SU-DHL-6 (cell line): ENCODE measurements at regions not wholly inside any gene's neighbourhood (a gene's known extent, or its start where the extent isn't known, plus 50 kb on each side); places are given as distances from the start of the nearest gene placed in this dataset.
"Not testable (repeated sequence)": the region's sequence is repeated elsewhere in the genome, so short reads cannot be mapped to it uniquely, and the experiment has no call there.

ENCODE experiments used
- H2AFZ ChIP-seq: fragments of 200-600 bp; sonication (generic); 2 replicates; pipeline ENCODE4 v1.6.1; 2014; ENCODE audit warnings: low read depth, mild to moderate bottlenecking, moderate library complexity, mixed read lengths, antibody characterized with exemption, low read length; ENCODE audit not compliant: severe bottlenecking
- H3F3A ChIP-seq: fragments of 200-600 bp; shearing (Covaris generic); 2 replicates; pipeline ENCODE4 v1.6.0; 2016; ENCODE audit warnings: antibody characterized with exemption, mild to moderate bottlenecking; ENCODE audit not compliant: insufficient read depth
- H3K27ac ChIP-seq: fragments of 200-600 bp; sonication (generic); 2 replicates; pipeline ENCODE4 v1.5.1; 2016; ENCODE audit warnings: low read depth, mild to moderate bottlenecking, low read length, moderate library complexity, mixed read lengths
- H3K27me3 ChIP-seq: fragments of 200-600 bp; sonication (generic), shearing (Covaris generic); 2 replicates; pipeline ENCODE4 v1.6.0; 2014; ENCODE audit warnings: mild to moderate bottlenecking, low read length
- H3K36me3 ChIP-seq: fragments of 200-600 bp; sonication (generic); 2 replicates; pipeline ENCODE4 v1.6.1; 2014; ENCODE audit warnings: mild to moderate bottlenecking, low read length, mixed read lengths
- H3K4me2 ChIP-seq: fragments of 300-600, 200-600 bp; shearing (Covaris generic), sonication (generic); 2 replicates; pipeline ENCODE4 v1.6.0; 2014; ENCODE audit warnings: low read length, low read depth, mild to moderate bottlenecking; ENCODE audit not compliant: poor library complexity, severe bottlenecking
- H3K4me3 ChIP-seq: fragments of 200-600 bp; sonication (generic); 2 replicates; pipeline ENCODE4 v1.5.1; 2014; ENCODE audit warnings: antibody characterized with exemption, low read length, mild to moderate bottlenecking, mixed read lengths; ENCODE audit not compliant: insufficient read depth, poor library complexity, severe bottlenecking
- H3K79me2 ChIP-seq: fragments of 200-600 bp; sonication (generic); 2 replicates; pipeline ENCODE4 v1.6.1; 2014; ENCODE audit warnings: mild to moderate bottlenecking, low read length, moderate library complexity; ENCODE audit not compliant: insufficient read depth
- H3K9ac ChIP-seq: fragments of 200-600 bp; sonication (generic); 2 replicates; pipeline ENCODE4 v1.7.0; 2014; ENCODE audit warnings: mild to moderate bottlenecking, low read length
- H3K9me2 ChIP-seq: fragments of 200-600 bp; sonication (generic); replicated peaks from 2 replicates; pipeline ENCODE4 v1.6.1; 2014; ENCODE audit warnings: low read length; ENCODE audit not compliant: insufficient read depth
- H3K9me3 ChIP-seq: fragments of 200-600 bp; sonication (generic); 2 replicates; pipeline ENCODE4 v1.6.1; 2014; ENCODE audit warnings: low read length, mixed read lengths; ENCODE audit not compliant: insufficient read depth
- H4K20me1 ChIP-seq: fragments of 200-600 bp; sonication (generic); 2 replicates; pipeline ENCODE4 v1.6.1; 2014; ENCODE audit warnings: low read depth, mild to moderate bottlenecking, antibody characterized with exemption, low read length, moderate library complexity, mixed read lengths
- CTCF ChIP-seq: fragments of 200-600 bp; sonication (generic); IDR thresholded peaks from one replicate; pipeline ENCODE4 v1.5.1; 2017; ENCODE audit warnings: antibody characterized with exemption, mild to moderate bottlenecking, low read length, moderate library complexity; ENCODE audit not compliant: insufficient read depth, poor library complexity, severe bottlenecking
- EZH2phosphoT487 ChIP-seq: fragments of 200-600 bp; sonication (generic), shearing (Covaris generic); conservative IDR thresholded peaks from 2 replicates; pipeline ENCODE4 v1.6.1; 2018; ENCODE audit warnings: mild to moderate bottlenecking, antibody characterized with exemption, low read length, moderate library complexity, mixed read lengths

GRCh38 chr6:91198588-91199255, 611.9 kb upstream of the MAP3K7 start:
- no peaks in the 10 kb centered on the region for H3F3A ChIP-seq
- H3K9me3 ChIP-seq, result no peaks in the 10 kb centered on the region
- H3K4me3 ChIP-seq, result no peak overlapping the region
- H3K27ac ChIP-seq, result no peak overlapping the region
- no peaks in the 10 kb centered on the region for H3K27me3 ChIP-seq
- TF ChIP-seq EZH2phosphoT487 (no peak), CTCF (no peak)
- H4K20me1 ChIP-seq, result no peaks in the 10 kb centered on the region
- H3K79me2 ChIP-seq, result no peaks in the 10 kb centered on the region
- no peak overlapping the region for H3K9ac ChIP-seq
- H3K36me3 ChIP-seq, result no peaks in the 10 kb centered on the region
- no peaks in the 10 kb centered on the region for H3K9me2 ChIP-seq
- no peak overlapping the region for H3K4me2 ChIP-seq
- H2AFZ ChIP-seq, result no peak overlapping the region

- H2AFZ ChIP-seq, result no peak overlapping the region
- no peaks in the 10 kb centered on the region for H3K9me3 ChIP-seq
- H3K9me2 ChIP-seq, result no peaks in the 10 kb centered on the region
- no peak overlapping the region for H3K9ac ChIP-seq
- H3K27ac ChIP-seq, result no peak overlapping the region
- no peak overlapping the region for H3K4me3 ChIP-seq
- H3K4me2 ChIP-seq, result no peak overlapping the region
- H3K36me3 ChIP-seq, result no peaks in the 10 kb centered on the region
- H3F3A ChIP-seq, result no peaks in the 10 kb centered on the region
- no peaks in the 10 kb centered on the region for H3K79me2 ChIP-seq
- H4K20me1 ChIP-seq, result no peaks in the 10 kb centered on the region
- no peaks in the 10 kb centered on the region for H3K27me3 ChIP-seq
- no peak for TF ChIP-seq CTCF
- no peak for TF ChIP-seq EZH2phosphoT487
These were observed 609.9 kb upstream of the MAP3K7 start for GRCh38 chr6:91196729-91197128.

GRCh38 chr6:91193446-91193845, 606.6 kb upstream of the MAP3K7 start:
- Histone ChIP-seq H3K9me3 (no peaks in the 10 kb centered on the region), H3K36me3 (no peaks in the 10 kb centered on the region), H3K9ac (no peak overlapping the region), H3K27ac (no peak overlapping the region), H3K9me2 (no peaks in the 10 kb centered on the region), H3F3A (no peaks in the 10 kb centered on the region), H3K79me2 (no peaks in the 10 kb centered on the region), H3K27me3 (no peaks in the 10 kb centered on the region), H3K4me2 (no peak overlapping the region), H4K20me1 (no peaks in the 10 kb centered on the region), H3K4me3 (no peak overlapping the region), H2AFZ (no peak overlapping the region)
- TF ChIP-seq CTCF (no peak), EZH2phosphoT487 (no peak)

GRCh38 chr6:91190041-91190440, 603.2 kb upstream of the MAP3K7 start:
- H4K20me1 ChIP-seq, H3K4me3 ChIP-seq, H3F3A ChIP-seq, H3K79me2 ChIP-seq, H3K27me3 ChIP-seq, H3K9me2 ChIP-seq, H3K4me2 ChIP-seq, H3K36me3 ChIP-seq, H3K9ac ChIP-seq, H2AFZ ChIP-seq, H3K27ac ChIP-seq, H3K9me3 ChIP-seq: not testable (repeated sequence)
